ENCODE measurements at regions not wholly inside any gene's neighbourhood (a gene's known extent, or its start where the extent isn't known, plus 50 kb on each side); places are given as distances from the start of the nearest gene placed in this dataset.

- Histone ChIP-seq H2AK9ac (replicated peaks; ENCODE audit: low read depth, low read length, poor library complexity) (no peak overlapping the region), H4K91ac (ENCODE audit: insufficient read depth, low read depth, low read length) (no peak overlapping the region), H3K27ac (ENCODE audit: insufficient read depth, low read length) (no peak overlapping the region), H3K9ac (ENCODE audit: low read depth, low read length) (no peak overlapping the region), H3K4me3 (ENCODE audit: insufficient read depth, low read depth, low read length) (no peak overlapping the region), H2BK5ac (ENCODE audit: low read depth, low read length, poor library complexity, severe bottlenecking) (no peak overlapping the region), H3K36me3 (ENCODE audit: control insufficient read depth, insufficient read depth, low read length) (no peaks in the 10 kb centered on the region), H3K23ac (ENCODE audit: low read depth, low read length) (no peak overlapping the region), H3K4me2 (ENCODE audit: low read depth, low read length) (no peak overlapping the region), H3K4ac (ENCODE audit: low read depth, low read length) (no peak overlapping the region), H2AK5ac (ENCODE audit: low read depth, low read length) (no peak overlapping the region), H4K20me1 (ENCODE audit: insufficient read depth, low read length) (no peaks in the 10 kb centered on the region), H2AFZ (replicated peaks; ENCODE audit: low read length, poor library complexity) (no peak overlapping the region), H2BK20ac (ENCODE audit: low read depth, low read length) (no peak overlapping the region), H3K9me1 (ENCODE audit: insufficient read depth, low read length) (no peaks in the 10 kb centered on the region), H4K5ac (ENCODE audit: low read depth, low read length) (no peak overlapping the region), H2BK120ac (ENCODE audit: low read depth, low read length) (no peak overlapping the region), H3K4me1 (ENCODE audit: control insufficient read depth, insufficient read depth, low read length) (no peaks in the 10 kb centered on the region), H3K9me3 (ENCODE audit: control insufficient read depth, insufficient read depth, low read length) (peaks cover 21% of the 10 kb centered on the region), H3K18ac (ENCODE audit: low read depth, low read length) (no peak overlapping the region), H4K8ac (ENCODE audit: low read depth in 2 of 2, low read length in 2 of 2) (no peak overlapping the region), H2BK15ac (ENCODE audit: low read depth, low read length) (no peak overlapping the region), H3K27me3 (ENCODE audit: control insufficient read depth, insufficient read depth, low read length) (no peaks in the 10 kb centered on the region), H3K14ac (replicated peaks; ENCODE audit: low read depth, low read length) (no peak overlapping the region), H3K79me1 (ENCODE audit: low read depth in 1 of 2, low read length in 2 of 2) (no peaks in the 10 kb centered on the region), H3K56ac (ENCODE audit: extremely low read depth, insufficient read depth, low read length) (no peak overlapping the region)
- no peak for ATAC-seq (ENCODE audit: low read depth)
- dilution Hi-C loops (cut with HindIII; ENCODE audit: low sequenced_read_pairs, unreplicated experiment): no loop called here
- no TSS peak for BruUV-seq (replicated peaks)
- TF ChIP-seq RFX5 (IDR thresholded peaks at IDR 0.05; ENCODE audit: low read depth, low read length) (no peak), USF2 (IDR thresholded peaks at IDR 0.05; ENCODE audit: low read depth, low read length) (no peak), POLR2A (IDR thresholded peaks at IDR 0.05; ENCODE audit: low read depth, low read length) (no peak), FOS (IDR thresholded peaks at IDR 0.05; ENCODE audit: low read depth, low read length) (no peak), MAFK (IDR thresholded peaks at IDR 0.05; ENCODE audit: low read depth, low read length) (no peak), MXI1 (IDR thresholded peaks at IDR 0.05; ENCODE audit: borderline replicate concordance, low read depth, low read length) (no peak), ELK1 (IDR thresholded peaks at IDR 0.05; ENCODE audit: borderline replicate concordance, low read depth, low read length) (no peak), CEBPB (IDR thresholded peaks at IDR 0.05; ENCODE audit: low read depth, low read length) (no peak), MAZ (IDR thresholded peaks at IDR 0.05; ENCODE audit: borderline replicate concordance, low read depth, low read length) (no peak), BHLHE40 (IDR thresholded peaks at IDR 0.05; ENCODE audit: low read depth, low read length) (no peak), RCOR1 (IDR thresholded peaks at IDR 0.05; ENCODE audit: insufficient replicate concordance, low read length) (no peak), CTCF (conservative IDR thresholded peaks at IDR 0.05; ENCODE audit: low read depth, low read length) (no peak), SMC3 (IDR thresholded peaks at IDR 0.05; ENCODE audit: low read depth, low read length) (no peak), NFE2L2 (IDR thresholded peaks at IDR 0.05; ENCODE audit: low read depth, low read length) (no peak), CHD1 (IDR thresholded peaks at IDR 0.05; ENCODE audit: low read depth, low read length) (no peak), RAD21 (IDR thresholded peaks at IDR 0.05; ENCODE audit: low read length) (no peak)
- WGBS, 2 experiments (ENCODE audit: extremely low coverage in 2 of 2, insufficient read length in 1 of 2): 57% methylated on average over 1 of the region's 5 CpGs; no CpG with 5 or more reads in 1 of the 2 experiments
- CTCF ChIA-PET: no interaction called here
- intact Hi-C loops (cut with micrococcal nuclease): no loop called here
- in situ Hi-C loops (cut with MboI; ENCODE audit: low sequenced_read_pairs): no loop called here
- DNase-seq: no peak
- POLR2A ChIA-PET (ENCODE audit: unreplicated experiment): no interaction called here
These were observed 92.2 kb downstream of the MAF start for GRCh38 chr16:79508294-79508693.
